Rectal smooth muscle tissue (tissue), 1 donor: ENCODE measurements at regions not wholly inside any gene's neighbourhood (a gene's known extent, or its start where the extent isn't known, plus 50 kb on each side); places are given as distances from the start of the nearest gene placed in this dataset.
"Not testable (repeated sequence)": the region's sequence is repeated elsewhere in the genome, so short reads cannot be mapped to it uniquely, and the experiment has no call there.

Experiments
- H3K27ac ChIP-seq: one replicate; pipeline ENCODE4 v1.7.0; 2013; ENCODE audit warnings: low read depth, low read length, inconsistent platforms
- H3K27me3 ChIP-seq: one replicate; pipeline ENCODE4 v1.7.0; 2013; ENCODE audit warnings: low read length; ENCODE audit not compliant: control insufficient read depth, insufficient read depth
- H3K36me3 ChIP-seq: one replicate; pipeline ENCODE4 v1.7.0; 2013; ENCODE audit warnings: low read length; ENCODE audit not compliant: control insufficient read depth, insufficient read depth
- H3K4me1 ChIP-seq: one replicate; pipeline ENCODE4 v1.7.0; 2013; ENCODE audit warnings: low read length; ENCODE audit not compliant: control insufficient read depth, insufficient read depth
- H3K4me3 ChIP-seq: one replicate; pipeline ENCODE4 v1.7.0; 2013; ENCODE audit warnings: low read length
- H3K9ac ChIP-seq: one replicate; pipeline ENCODE4 v1.7.0; 2013; ENCODE audit warnings: low read length

- Histone ChIP-seq H3K27me3 (no peaks in the 10 kb centered on the region), H3K27ac (no peak overlapping the region), H3K36me3 (no peaks in the 10 kb centered on the region), H3K9ac (no peak overlapping the region), H3K4me3 (no peak overlapping the region), H3K4me1 (peaks cover 3% of the 10 kb centered on the region)
These were observed 106.8 kb downstream of the TENT5C start for GRCh38 chr1:117712621-117713020.

GRCh38 chr1:117714546-117714945, 108.7 kb downstream of the TENT5C start:
- Histone ChIP-seq H3K4me1 (no peaks in the 10 kb centered on the region), H3K27me3 (no peaks in the 10 kb centered on the region), H3K27ac (no peak overlapping the region), H3K9ac (no peak overlapping the region), H3K36me3 (no peaks in the 10 kb centered on the region), H3K4me3 (no peak overlapping the region)

- H3K36me3 ChIP-seq, H3K27ac ChIP-seq, H3K4me3 ChIP-seq, H3K4me1 ChIP-seq, H3K9ac ChIP-seq, H3K27me3 ChIP-seq: not testable (repeated sequence)
These were observed 110.2 kb downstream of the TENT5C start for GRCh38 chr1:117716030-117716429.

GRCh38 chr1:117717980-117718379, 112.1 kb downstream of the TENT5C start:
- H3K27me3 ChIP-seq, H3K4me1 ChIP-seq, H3K4me3 ChIP-seq, H3K36me3 ChIP-seq, H3K27ac ChIP-seq, H3K9ac ChIP-seq: not testable (repeated sequence)

GRCh38 chr1:117718596-117718995, 112.7 kb downstream of the TENT5C start:
- not testable (repeated sequence) for H3K9ac ChIP-seq, H3K27ac ChIP-seq, H3K4me1 ChIP-seq, H3K4me3 ChIP-seq, H3K27me3 ChIP-seq, H3K36me3 ChIP-seq

- Histone ChIP-seq H3K36me3 (no peaks in the 10 kb centered on the region), H3K27me3 (no peaks in the 10 kb centered on the region), H3K4me3 (no peak overlapping the region), H3K27ac (no peak overlapping the region), H3K9ac (no peak overlapping the region), H3K4me1 (no peaks in the 10 kb centered on the region)
These were observed 113.2 kb downstream of the TENT5C start for GRCh38 chr1:117719004-117719403.

GRCh38 chr1:117732065-117732797, 126.4 kb downstream of the TENT5C start:
- Histone ChIP-seq H3K4me1 (peaks cover 3% of the 10 kb centered on the region), H3K4me3 (no peak overlapping the region), H3K27me3 (no peaks in the 10 kb centered on the region), H3K27ac (no peak overlapping the region), H3K9ac (no peak overlapping the region), H3K36me3 (no peaks in the 10 kb centered on the region)

GRCh38 chr1:117732956-117733355, 127.1 kb downstream of the TENT5C start:
- H3K4me1 ChIP-seq: peaks cover 3% of the 10 kb centered on the region
- H3K4me3 ChIP-seq: no peak overlapping the region
- H3K36me3 ChIP-seq: no peaks in the 10 kb centered on the region
- H3K27ac ChIP-seq: no peak overlapping the region
- no peak overlapping the region for H3K9ac ChIP-seq
- H3K27me3 ChIP-seq: no peaks in the 10 kb centered on the region

GRCh38 chr1:117734403-117734802, 128.6 kb downstream of the TENT5C start:
- Histone ChIP-seq H3K4me1 (peaks cover 4% of the 10 kb centered on the region), H3K4me3 (no peak overlapping the region), H3K27ac (no peak overlapping the region), H3K27me3 (no peaks in the 10 kb centered on the region), H3K9ac (no peak overlapping the region), H3K36me3 (no peaks in the 10 kb centered on the region)

- Histone ChIP-seq H3K4me1 (peaks cover 12% of the 10 kb centered on the region), H3K4me3 (peak overlapping the region; percentile 30), H3K27me3 (no peaks in the 10 kb centered on the region), H3K9ac (no peak overlapping the region), H3K36me3 (no peaks in the 10 kb centered on the region), H3K27ac (peak overlapping the region; percentile 22)
These were observed 129.5 kb downstream of the TENT5C start for GRCh38 chr1:117735045-117735992.

- no peaks in the 10 kb centered on the region for H3K27me3 ChIP-seq
- no peak overlapping the region for H3K27ac ChIP-seq
- peaks cover 16% of the 10 kb centered on the region for H3K4me1 ChIP-seq
- H3K9ac ChIP-seq: no peak overlapping the region
- H3K4me3 ChIP-seq: no peak overlapping the region
- no peaks in the 10 kb centered on the region for H3K36me3 ChIP-seq
These were observed 133.7 kb downstream of the TENT5C start for GRCh38 chr1:117739504-117739903.

GRCh38 chr1:117740496-117740895, 134.6 kb downstream of the TENT5C start:
- H3K27ac ChIP-seq: no peak overlapping the region
- no peaks in the 10 kb centered on the region for H3K27me3 ChIP-seq
- H3K4me3 ChIP-seq: no peak overlapping the region
- no peak overlapping the region for H3K9ac ChIP-seq
- H3K4me1 ChIP-seq: peaks cover 13% of the 10 kb centered on the region
- no peaks in the 10 kb centered on the region for H3K36me3 ChIP-seq
